HepG2 (cell line): ENCODE measurements at regions not wholly inside any gene's neighbourhood (a gene's known extent, or its start where the extent isn't known, plus 50 kb on each side); places are given as distances from the start of the nearest gene placed in this dataset.
"Not testable (repeated sequence)": the region's sequence is repeated elsewhere in the genome, so short reads cannot be mapped to it uniquely, and the experiment has no call there.

Experiments
- EZH2 ChIP-seq: conservative IDR thresholded peaks from 2 replicates; pipeline ENCODE4 v1.6.1; 2012; ENCODE audit warnings: mild to moderate bottlenecking, low read depth, low read length, moderate library complexity
- HDAC2 ChIP-seq: sonication (generic); formaldehyde crosslinking; IDR thresholded peaks from 2 replicates; pipeline ENCODE4 v1.4.0; 2020; ENCODE audit warnings: missing genetic modification reagents
- JUN ChIP-seq: sonication (generic); formaldehyde crosslinking; IDR thresholded peaks from 2 replicates; pipeline ENCODE4 v1.4.0; 2020; ENCODE audit warnings: mild to moderate bottlenecking, missing genetic modification reagents
- MAFK ChIP-seq, 2 experiments: IDR thresholded peaks in 1 of 2; conservative IDR thresholded peaks in 1 of 2; 2 replicates each; pipeline ENCODE4 v1.6.1; 2011; ENCODE audit warnings: improper control_type of control experiment in 2 of 2, low read length in 2 of 2
- NR3C1 ChIP-seq: sonication (generic); formaldehyde crosslinking; IDR thresholded peaks from 2 replicates; pipeline ENCODE4 v1.4.0; 2020; ENCODE audit warnings: missing genetic modification reagents
- PHF8 ChIP-seq: sonication (generic); formaldehyde crosslinking; IDR thresholded peaks from 2 replicates; pipeline ENCODE4 v1.5.0; 2020; ENCODE audit warnings: missing genetic modification reagents
- POLR2AphosphoS5 ChIP-seq: IDR thresholded peaks from 2 replicates; pipeline ENCODE4 v1.6.1; 2012; ENCODE audit warnings: low read depth, low read length
- RAD21 ChIP-seq: fragments of 450-650 bp; formaldehyde crosslinking; IDR thresholded peaks from 2 replicates; pipeline ENCODE4 v1.5.0; 2020; ENCODE audit warnings: mild to moderate bottlenecking
- ZFP1 ChIP-seq: IDR thresholded peaks from 2 replicates; pipeline ENCODE4 v1.6.1; 2016
- ZFP36L2 ChIP-seq: sonication (generic); formaldehyde crosslinking; IDR thresholded peaks from 2 replicates; pipeline ENCODE4 v1.4.0; 2020; ENCODE audit warnings: missing genetic modification reagents
- ZNF180 ChIP-seq: sonication (generic); formaldehyde crosslinking; IDR thresholded peaks from 2 replicates; pipeline ENCODE4 v1.4.0; 2020; ENCODE audit warnings: low read depth, missing genetic modification reagents, borderline replicate concordance
- ZNF550 ChIP-seq: sonication (generic); formaldehyde crosslinking; IDR thresholded peaks from 2 replicates; pipeline ENCODE4 v1.4.0; 2020; ENCODE audit warnings: mild to moderate bottlenecking, missing genetic modification reagents, borderline replicate concordance
- ZNF747 ChIP-seq: sonication (generic); formaldehyde crosslinking; IDR thresholded peaks from 2 replicates; pipeline ENCODE4 v1.8.1; 2023; ENCODE audit warnings: missing genetic modification reagents, mild to moderate bottlenecking, borderline replicate concordance
- TF ChIP-seq, protein P1 (sequence below): sonication (generic); formaldehyde crosslinking; IDR thresholded peaks from 2 replicates; pipeline ENCODE4 v1.5.0; 2020; ENCODE audit warnings: mild to moderate bottlenecking, missing genetic modification reagents, moderate library complexity

GRCh38 chr9:89856296-89856695 lies 251.5 kb downstream of the GADD45G start:
- TF ChIP-seq NR3C1 (CRISPR knock-in tag); PHF8 (CRISPR knock-in tag); POLR2AphosphoS5; EZH2; ZNF747 (CRISPR knock-in tag); ZNF180 (CRISPR knock-in tag); JUN; ZFP36L2 (CRISPR knock-in tag); ZNF550; RAD21 (CRISPR knock-in tag); MAFK (conservative IDR thresholded peaks at IDR 0.05 in 1 of 2, IDR thresholded peaks at IDR 0.05 in 1 of 2; ENCODE audit: low read length in 2 of 2); HDAC2 (CRISPR knock-in tag); ZFP1: not testable (repeated sequence)
- TF ChIP-seq, protein P1, sequence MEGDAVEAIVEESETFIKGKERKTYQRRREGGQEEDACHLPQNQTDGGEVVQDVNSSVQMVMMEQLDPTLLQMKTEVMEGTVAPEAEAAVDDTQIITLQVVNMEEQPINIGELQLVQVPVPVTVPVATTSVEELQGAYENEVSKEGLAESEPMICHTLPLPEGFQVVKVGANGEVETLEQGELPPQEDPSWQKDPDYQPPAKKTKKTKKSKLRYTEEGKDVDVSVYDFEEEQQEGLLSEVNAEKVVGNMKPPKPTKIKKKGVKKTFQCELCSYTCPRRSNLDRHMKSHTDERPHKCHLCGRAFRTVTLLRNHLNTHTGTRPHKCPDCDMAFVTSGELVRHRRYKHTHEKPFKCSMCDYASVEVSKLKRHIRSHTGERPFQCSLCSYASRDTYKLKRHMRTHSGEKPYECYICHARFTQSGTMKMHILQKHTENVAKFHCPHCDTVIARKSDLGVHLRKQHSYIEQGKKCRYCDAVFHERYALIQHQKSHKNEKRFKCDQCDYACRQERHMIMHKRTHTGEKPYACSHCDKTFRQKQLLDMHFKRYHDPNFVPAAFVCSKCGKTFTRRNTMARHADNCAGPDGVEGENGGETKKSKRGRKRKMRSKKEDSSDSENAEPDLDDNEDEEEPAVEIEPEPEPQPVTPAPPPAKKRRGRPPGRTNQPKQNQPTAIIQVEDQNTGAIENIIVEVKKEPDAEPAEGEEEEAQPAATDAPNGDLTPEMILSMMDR (CRISPR knock-in tag): not testable (repeated sequence)
